AG09319 (cell line): ENCODE measurements at regions not wholly inside any gene's neighbourhood (a gene's known extent, or its start where the extent isn't known, plus 50 kb on each side); places are given as distances from the start of the nearest gene placed in this dataset.
A peak's percentile ranks its signal among the peaks of the same experiment; 100 is the strongest.

Experiments
- DNase-seq: peaks from one replicate; pipeline ENCODE4 v3.0.0-alpha.2; 2010; ENCODE audit warnings: low read depth; ENCODE audit errors: extremely low read depth
- TF ChIP-seq, protein P1 (sequence below): IDR thresholded peaks from 2 replicates; pipeline ENCODE4 v1.5.1; 2011; ENCODE audit warnings: low read depth, mild to moderate bottlenecking, inconsistent platforms, low read length, moderate library complexity

DNA sequence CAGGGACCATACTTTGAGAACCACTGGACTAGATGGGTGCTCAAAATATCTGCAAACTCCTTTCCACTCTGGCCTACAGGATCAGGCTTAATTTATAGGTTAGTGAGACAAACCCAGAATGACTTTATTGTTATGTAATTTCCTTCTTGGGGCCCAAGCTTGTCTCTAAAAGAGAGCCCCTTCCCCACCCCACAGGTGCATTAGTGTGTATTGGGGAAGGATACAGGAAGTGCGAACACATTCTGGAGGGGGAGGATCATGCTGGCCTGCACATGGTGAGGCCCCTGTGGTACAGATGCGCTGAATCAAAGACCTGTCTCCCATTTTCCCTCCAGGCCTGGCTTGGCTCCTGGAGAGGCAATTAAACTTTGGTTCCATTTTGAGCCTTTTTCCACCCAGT is 273.0 kb upstream of the LRTM1 start:
- TF ChIP-seq, protein P1, sequence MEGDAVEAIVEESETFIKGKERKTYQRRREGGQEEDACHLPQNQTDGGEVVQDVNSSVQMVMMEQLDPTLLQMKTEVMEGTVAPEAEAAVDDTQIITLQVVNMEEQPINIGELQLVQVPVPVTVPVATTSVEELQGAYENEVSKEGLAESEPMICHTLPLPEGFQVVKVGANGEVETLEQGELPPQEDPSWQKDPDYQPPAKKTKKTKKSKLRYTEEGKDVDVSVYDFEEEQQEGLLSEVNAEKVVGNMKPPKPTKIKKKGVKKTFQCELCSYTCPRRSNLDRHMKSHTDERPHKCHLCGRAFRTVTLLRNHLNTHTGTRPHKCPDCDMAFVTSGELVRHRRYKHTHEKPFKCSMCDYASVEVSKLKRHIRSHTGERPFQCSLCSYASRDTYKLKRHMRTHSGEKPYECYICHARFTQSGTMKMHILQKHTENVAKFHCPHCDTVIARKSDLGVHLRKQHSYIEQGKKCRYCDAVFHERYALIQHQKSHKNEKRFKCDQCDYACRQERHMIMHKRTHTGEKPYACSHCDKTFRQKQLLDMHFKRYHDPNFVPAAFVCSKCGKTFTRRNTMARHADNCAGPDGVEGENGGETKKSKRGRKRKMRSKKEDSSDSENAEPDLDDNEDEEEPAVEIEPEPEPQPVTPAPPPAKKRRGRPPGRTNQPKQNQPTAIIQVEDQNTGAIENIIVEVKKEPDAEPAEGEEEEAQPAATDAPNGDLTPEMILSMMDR: no peak
- DNase-seq: no peak

DNA sequence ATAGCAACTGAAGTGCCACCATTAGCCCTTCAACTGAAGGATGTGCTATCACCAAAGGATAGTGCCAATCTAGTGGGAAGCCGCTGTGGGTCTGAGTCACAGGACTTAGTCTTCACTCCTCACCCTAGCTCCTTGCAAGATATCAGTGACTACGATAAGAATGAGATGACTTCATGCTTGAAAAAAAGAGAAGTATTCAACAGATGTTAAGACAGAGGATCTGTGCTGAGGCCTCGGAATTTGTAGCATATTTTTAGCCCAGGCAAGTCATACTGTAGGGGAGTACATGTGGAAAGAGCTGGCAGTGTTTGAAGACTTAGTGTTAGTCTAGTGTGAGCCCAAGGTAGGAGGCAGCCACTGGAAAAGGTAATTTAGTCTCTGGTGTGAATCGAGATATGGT is 270.7 kb upstream of the LRTM1 start:
- peak; percentile 71 for DNase-seq
- TF ChIP-seq, protein P1: no peak

DNA sequence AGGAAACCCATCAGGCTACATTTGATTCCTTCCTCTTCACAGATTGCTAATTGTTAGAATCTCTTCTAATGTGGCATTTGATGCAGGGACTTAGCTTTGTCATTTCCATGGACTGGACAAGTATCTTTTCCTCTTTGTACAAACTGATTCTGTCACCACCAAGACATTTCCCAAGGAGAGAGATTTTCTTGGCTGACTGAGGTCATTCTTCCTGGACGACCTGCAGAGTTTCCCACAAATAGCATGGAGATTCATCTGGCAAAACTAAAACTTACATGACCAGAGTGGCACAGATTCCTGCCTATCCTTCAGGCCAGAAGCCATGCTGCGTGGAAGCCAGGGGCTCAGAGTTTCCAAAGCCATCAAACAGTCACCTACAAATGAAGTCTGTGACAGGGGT is 269.2 kb upstream of the LRTM1 start:
- TF ChIP-seq, protein P1: no peak
- no peak for DNase-seq

DNA sequence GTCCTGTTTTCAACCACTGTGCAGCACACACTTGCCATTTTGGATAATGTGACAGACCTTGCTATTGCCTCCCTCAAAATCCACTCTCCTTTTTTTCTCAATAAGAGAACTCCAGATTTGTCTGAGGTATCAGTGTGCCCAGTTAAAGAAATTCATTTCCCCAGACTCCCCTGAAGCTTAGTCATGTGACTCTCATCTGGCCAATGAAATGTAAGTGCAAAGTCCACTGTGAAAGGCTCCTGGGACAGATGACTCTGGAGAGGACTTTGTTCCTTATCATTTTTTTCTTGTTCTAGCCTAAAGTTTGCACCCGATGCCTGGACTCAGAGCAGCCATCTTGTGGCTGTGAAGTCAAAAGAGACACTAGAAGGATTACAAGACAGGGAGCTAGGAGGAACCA is 268.6 kb upstream of the LRTM1 start:
- TF ChIP-seq, protein P1: no peak
- DNase-seq: no peak

DNA sequence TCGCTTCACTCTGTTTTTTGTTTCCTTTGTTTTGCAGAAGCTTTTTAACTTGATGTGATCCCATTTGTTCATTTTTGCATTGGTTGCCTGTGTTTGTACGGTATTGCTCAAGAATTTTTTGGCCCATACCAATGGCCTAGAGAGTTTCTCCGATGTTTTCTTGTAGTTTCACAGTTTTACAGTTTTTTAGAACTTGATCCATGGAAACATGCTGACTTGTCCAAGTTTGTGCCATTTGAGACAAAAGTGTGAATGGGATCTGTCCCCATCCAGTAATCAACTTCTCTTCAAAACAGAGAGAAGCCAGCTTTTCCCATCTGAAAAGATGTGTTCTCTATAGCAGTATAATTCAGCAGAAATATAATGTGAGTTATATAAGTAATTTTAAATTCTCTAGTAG is 266.5 kb upstream of the LRTM1 start:
- no peak for DNase-seq
- TF ChIP-seq, protein P1: no peak

DNA sequence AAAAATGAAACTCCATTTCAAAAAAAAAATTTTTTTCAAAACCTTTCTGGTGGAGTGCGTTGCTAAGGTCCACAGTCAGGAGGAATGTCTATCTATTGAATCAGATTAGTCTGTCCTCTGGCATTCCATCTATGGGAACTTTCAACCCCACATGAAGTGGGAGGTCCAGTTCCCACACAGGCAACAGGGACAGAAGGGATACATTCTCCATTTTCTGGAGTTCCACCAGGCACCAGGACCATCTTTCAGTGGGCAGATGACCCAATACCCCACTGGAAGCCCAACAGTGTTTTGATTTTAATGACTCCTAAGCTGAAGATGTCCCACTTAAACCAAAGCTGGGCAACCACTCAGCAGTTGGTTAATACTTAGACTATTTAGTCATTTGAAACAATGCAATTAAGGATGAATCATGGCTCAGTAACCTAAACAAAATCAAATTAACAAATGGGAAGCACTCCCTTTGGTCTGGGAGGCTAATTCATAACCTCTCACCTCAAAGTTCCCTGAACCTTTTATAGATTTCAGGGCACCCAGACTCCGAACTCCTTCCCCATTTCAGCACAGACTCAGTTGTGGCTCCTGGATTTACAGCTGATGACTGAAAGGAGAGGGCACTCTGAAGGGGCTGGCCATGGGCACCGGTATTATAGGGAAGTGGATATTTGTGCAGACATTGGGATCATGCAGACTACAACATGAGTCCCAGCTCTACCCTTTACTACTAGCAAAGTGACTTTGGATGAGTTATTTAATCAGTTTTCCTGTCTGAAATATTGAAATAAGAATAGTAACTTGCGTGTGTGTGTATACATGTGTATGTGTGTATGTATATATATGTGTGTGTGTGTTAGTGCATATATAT is 264.3 kb upstream of the LRTM1 start:
- DNase-seq: peak; percentile 75

DNA sequence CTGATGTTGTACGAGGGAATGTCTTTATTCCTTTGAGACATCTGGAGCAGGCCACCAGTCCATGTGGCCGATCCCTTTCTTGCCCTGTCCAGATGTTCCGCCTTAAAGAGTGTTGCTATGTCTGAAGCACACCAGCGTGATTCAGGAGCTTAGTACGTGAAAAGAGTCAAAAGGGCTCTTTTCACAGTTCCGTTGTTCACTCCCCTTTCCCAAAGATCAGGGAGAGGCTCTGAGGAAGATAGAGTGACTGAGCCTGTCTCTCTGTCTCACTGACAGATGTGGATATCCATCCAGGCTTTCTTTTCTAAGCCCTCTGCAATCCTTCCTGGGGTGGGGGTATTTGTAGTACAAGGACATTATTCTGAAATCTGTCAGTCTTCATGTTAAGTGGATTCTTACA is 262.5 kb upstream of the LRTM1 start:
- no peak for DNase-seq
- TF ChIP-seq, protein P1: no peak

More for the DNA sequence above, 264.3 kb upstream of the LRTM1 start:
- TF ChIP-seq, protein P1: no peak
